Right ventricle myocardium inferior (tissue), 1 donor: ENCODE measurements at regions not wholly inside any gene's neighbourhood (a gene's known extent, or its start where the extent isn't known, plus 50 kb on each side); places are given as distances from the start of the nearest gene placed in this dataset.
"Not testable (repeated sequence)": the region's sequence is repeated elsewhere in the genome, so short reads cannot be mapped to it uniquely, and the experiment has no call there.

Experiments
- ATAC-seq: fragments of 200-7000 bp; cut with Tn5 transposase; one replicate; pipeline ENCODE4 v1.9.1; 2020; ENCODE audit warnings: mild to moderate bottlenecking, moderate library complexity
- DNase-seq: peaks from one replicate; pipeline ENCODE4 v3.0.0; 2021; ENCODE audit errors: missing footprints
- intact Hi-C: fragments of 100-400 bp; cut with DNase I; formaldehyde crosslinking; loops from one replicate; pipeline ENCODE4 v1.11.0; 2022
- donor health status: DM: no; HTN: yes; CAD: no; lungs with severe emphysema.

DNA sequence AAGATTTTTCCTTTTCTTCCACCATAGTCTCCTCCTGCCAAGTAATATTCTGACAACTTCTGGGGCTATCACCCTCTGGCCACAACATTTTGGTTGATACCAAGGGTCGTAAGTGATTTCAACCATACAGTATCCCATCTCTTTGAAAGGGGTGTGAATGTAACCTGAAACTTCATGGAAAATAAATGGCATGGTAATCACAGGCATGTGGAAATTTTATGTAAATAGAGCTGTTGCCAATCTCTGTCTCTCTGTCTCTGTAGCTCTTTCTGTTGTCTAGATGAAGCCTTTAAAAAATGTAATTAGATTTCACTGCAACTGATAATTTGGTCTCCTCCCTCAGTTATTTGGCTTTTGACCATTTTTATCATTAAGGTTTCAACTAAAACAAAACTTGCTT is 125.6 kb upstream of the RPRM start:
- DNase-seq (no peak), ATAC-seq (no peak)
- intact Hi-C loops = no loop called here

DNA sequence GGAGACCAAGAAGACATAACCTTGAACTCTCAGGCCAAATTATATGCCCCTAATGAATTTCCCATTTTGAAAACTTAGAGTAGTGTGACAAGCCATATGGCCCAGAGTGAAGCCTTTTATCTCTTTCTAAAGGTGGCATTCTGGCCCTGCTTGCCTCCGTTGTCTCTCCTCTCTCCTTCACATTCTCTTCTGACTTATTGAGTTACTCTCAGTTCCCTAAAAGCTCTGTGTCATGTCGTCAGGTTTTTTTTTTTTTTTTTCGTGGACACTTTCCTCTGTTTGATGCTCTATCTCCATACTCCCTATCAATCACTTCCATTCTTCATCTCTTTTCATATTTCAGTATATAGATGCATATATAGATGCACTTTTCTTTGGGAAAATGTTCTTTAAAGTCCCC is 128.1 kb upstream of the RPRM start:
- DNase-seq (no peak), ATAC-seq (no peak)
- intact Hi-C loops = no loop called here

GRCh38 chr2:153622285-153622684 is 143.7 kb upstream of the RPRM start:
- no peak for ATAC-seq
- intact Hi-C loops = no loop called here
- no peak for DNase-seq

DNA sequence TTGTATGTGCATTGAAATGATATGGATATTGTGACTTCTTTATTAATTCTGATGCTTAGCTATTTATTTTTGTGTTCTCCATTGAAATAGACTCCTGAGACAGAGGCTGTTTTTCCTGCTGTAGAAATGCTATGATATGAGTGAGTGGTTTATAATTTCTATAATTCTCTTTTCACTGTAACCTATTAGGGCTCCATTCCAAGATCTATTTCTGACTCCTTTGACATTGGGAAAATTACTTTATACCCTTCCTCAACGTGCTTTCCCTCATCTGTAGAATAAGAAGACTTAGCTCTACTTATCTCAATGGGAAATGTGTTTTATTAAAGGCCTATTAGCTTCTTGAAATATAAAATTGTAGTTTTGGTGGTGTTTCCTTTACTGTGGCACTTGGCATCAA is 144.5 kb upstream of the RPRM start:
- intact Hi-C loops = no loop called here
- ATAC-seq (no peak), DNase-seq (no peak)

GRCh38 chr2:153626676-153627075 is 148.1 kb upstream of the RPRM start:
- intact Hi-C loops = no loop called here
- ATAC-seq = no peak
- DNase-seq = no peak

DNA sequence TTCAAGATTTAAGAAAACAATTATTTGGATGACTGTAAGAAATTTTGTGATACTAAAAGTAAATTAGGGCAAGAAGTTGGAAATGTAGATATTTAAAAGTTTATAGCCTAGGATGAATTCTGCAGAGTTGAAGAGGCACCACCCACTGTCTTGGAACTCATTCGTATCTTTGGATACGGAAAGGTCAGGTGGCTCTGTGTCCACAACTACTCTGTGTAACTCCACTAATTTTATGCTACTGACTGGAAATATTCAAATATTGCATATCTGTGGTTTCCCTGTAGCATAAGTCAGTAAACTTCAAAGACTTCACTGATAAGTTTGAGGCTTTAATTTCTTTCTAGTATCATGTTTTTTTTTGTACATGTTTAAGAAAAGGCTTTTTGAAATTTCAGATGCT is 156.9 kb upstream of the RPRM start:
- no peak for ATAC-seq
- no peak for DNase-seq
- intact Hi-C loops = no loop called here

- DNase-seq = no peak
- intact Hi-C loops = no loop called here
- no peak for ATAC-seq
These were observed 162.5 kb upstream of the RPRM start for GRCh38 chr2:153641046-153641445.

GRCh38 chr2:153644955-153645354 is 166.4 kb upstream of the RPRM start:
- DNase-seq = no peak
- intact Hi-C loops = no loop called here
- no peak for ATAC-seq

- DNase-seq = no peak
- intact Hi-C loops = no loop called here
- ATAC-seq = no peak
These were observed 167.0 kb upstream of the RPRM start for GRCh38 chr2:153645599-153645998.

- intact Hi-C loops = no loop called here
- ATAC-seq (no peak), DNase-seq (no peak)
These were observed 179.1 kb upstream of the RPRM start for GRCh38 chr2:153657651-153658050.

- DNase-seq = no peak
- intact Hi-C loops = no loop called here
- ATAC-seq = no peak
These were observed 183.2 kb upstream of the RPRM start for GRCh38 chr2:153661801-153662200.

- intact Hi-C loops = no loop called here
- DNase-seq (no peak), ATAC-seq (no peak)
These were observed 184.8 kb upstream of the RPRM start for GRCh38 chr2:153663371-153663770.

- intact Hi-C loops, DNase-seq, ATAC-seq: not testable (repeated sequence)
These were observed 185.4 kb upstream of the RPRM start for GRCh38 chr2:153664009-153664408.

DNA sequence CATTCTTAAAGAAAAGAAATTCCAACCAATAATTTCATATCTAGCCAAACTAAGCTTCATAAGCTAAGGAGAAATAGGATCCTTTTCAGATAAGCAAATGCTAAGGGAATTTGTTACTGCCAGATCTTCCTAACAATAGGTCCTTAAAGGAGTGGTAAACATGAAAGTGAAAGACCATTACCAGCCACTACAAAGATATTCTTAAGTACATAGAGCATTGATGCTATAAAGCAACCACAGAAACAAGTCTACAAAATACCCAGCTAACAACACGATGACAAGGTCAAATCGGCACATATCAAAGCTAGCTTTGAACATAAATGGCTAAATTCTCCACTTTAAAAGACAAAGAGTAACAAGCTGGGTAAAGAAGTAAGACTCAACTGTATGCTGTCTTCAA is 188.9 kb upstream of the RPRM start:
- ATAC-seq (no peak), DNase-seq (no peak)
- intact Hi-C loops = no loop called here

DNA sequence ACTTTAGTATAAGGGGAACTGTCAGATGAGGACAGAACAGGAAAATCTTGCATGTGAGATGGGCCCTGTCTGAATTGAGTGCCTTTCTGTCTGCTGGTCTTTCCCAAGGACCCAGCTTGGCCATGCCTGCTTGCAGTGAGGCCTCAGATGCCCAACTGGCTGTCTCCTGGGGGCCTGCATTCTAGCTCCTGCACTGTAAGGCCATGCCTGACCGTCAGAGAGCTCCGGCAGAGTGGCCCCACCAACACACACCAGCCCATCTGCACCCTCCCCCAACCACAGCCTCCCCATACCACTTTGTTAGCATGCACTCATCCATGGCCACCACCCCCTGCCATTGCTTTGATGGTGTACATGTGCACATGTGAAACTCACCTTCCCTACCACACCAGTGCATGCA is 190.4 kb upstream of the RPRM start:
- ATAC-seq (no peak), DNase-seq (no peak)
- intact Hi-C loops = no loop called here

DNA sequence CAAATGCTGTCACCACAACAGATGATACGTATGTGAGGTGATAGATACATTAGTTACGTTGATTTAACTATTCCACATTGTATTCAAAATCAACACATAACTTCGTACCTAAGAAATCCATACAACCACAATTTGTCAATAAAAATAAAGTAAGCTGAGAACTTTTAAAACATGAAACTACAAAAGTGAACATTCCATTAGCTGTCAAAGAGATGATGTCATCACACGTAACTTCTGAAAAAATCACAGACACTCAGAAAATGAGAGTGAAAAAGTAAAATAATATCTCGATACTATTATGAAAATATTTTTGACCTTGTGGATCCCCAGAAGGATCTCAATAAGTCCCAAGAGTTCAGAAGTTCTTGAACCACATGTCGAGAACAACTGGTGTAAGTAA is 161.6 kb upstream of the GALNT13 start:
- ATAC-seq (no peak), DNase-seq (no peak)
- intact Hi-C loops = no loop called here

DNA sequence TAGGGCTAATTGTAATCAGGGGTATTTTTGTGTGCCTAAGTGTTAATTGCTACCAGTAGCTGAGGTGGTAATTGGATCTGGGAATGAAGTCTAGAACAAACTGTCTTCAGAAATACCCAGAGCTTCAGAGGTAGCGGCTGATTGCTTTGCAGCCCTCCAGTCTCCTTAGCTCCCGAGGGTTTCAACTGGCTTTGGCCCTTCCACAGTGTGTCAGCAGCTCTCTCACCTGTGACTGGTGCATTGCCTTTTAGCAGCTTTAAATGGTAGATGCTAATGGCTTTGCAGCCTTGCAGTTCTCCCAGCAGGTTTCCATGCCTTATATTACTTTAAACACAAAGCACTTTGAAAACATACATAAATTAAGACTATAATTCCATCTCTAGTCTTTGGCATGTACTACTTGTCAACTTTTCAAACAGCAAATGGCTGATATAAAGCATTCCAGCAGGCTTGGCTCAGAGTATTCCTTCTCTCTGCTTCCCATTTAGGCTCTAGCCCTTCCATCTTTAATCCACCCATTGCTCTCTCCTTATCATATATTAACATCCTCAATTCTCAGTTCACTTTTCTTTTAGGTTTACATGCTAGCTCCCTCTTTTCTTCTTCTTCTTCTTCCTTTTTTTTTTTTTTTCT is 156.4 kb upstream of the GALNT13 start:
- no peak for DNase-seq
- ATAC-seq = no peak
- intact Hi-C loops = no loop called here

- DNase-seq (no peak), ATAC-seq (no peak)
- intact Hi-C loops = no loop called here
These were observed 154.7 kb upstream of the GALNT13 start for GRCh38 chr2:153717060-153717459.

DNA sequence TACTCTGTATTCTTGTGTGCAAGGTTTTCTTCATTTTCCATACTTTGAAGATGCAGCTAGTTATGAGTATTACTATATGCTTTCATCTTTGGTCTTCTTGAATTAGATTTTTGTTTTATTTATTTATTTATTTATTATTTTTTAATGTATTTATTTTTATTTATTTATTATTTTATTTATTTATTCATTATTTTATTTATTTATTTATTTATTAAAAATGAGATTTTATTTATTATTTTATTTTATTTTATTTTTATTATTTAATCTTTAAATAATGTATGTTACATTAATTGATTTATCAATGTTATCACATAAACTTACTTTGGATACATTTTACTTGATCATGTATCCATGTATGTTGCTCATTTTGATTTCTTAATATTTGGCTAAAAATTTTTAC is 132.3 kb upstream of the GALNT13 start:
- DNase-seq (no peak), ATAC-seq (no peak)
- intact Hi-C loops = no loop called here

DNA sequence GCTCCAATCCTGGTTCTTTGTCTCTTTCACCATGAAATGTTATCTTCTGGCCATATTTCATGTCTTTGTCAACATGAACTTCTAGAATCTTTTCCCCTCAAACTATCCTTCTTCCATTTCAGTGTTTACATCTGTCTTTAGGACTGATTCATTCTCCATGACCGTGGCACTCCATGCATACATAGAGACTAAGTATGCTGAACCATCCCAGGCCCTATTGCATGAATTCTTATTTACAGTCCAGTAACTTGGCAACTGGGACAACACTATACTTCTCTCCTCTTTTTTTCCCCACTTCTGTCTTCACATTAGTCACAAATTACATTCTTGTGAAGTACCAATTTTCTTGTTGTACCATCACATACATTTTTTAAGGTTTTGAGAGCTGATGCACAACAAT is 109.8 kb upstream of the GALNT13 start:
- intact Hi-C loops = no loop called here
- DNase-seq (no peak), ATAC-seq (no peak)

GRCh38 chr2:153766415-153766814 is 105.3 kb upstream of the GALNT13 start:
- no peak for ATAC-seq
- intact Hi-C loops = no loop called here
- no peak for DNase-seq
